Dermis blood vessel endothelial cell (primary cell): ENCODE measurements at regions not wholly inside any gene's neighbourhood (a gene's known extent, or its start where the extent isn't known, plus 50 kb on each side); places are given as distances from the start of the nearest gene placed in this dataset.
A peak's percentile ranks its signal among the peaks of the same experiment; 100 is the strongest.
"Not testable (repeated sequence)": the region's sequence is repeated elsewhere in the genome, so short reads cannot be mapped to it uniquely, and the experiment has no call there.

Experiments
- DNase-seq: peaks from one replicate; pipeline ENCODE4 v3.0.0; 2010

DNA sequence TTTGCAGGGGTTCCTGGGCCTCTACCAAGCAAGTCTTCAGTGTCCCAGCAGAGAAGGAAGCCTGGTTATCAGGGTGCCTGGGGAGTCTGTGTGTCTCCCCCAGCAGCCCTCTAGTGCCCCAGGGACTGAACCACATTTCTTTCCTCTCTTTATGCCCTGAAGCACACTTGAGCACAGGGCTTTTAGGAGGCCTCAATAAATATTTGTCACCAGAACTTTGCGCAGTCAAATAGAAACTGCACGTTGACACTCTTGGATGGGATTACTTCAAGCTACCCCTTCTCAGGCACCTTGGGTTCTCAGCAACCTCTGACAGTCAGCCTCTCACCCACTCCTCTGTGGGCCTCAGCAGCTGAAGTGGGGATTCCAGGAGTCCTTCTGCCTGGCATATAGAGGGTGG lies 226.6 kb upstream of the HES1 start:
- no peak for DNase-seq

DNA sequence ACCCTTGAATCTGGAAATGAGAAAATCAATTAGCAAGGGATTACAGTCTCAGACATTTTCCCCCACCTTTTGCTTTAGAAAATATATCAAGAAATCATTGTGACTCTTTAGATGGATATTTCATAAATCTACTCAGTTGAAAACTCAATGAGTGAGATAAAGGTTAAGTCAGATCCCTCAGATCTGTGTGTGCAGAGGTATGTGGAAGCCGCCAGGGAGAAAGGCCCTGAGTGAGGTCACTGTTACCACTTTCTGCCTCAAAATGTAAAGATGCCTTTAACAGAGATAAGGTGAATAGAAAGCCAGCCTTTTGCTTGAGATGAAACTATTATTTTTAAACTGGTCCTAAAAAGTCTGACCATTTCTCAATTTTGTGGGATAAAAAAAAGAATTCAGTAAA lies 225.6 kb upstream of the HES1 start:
- DNase-seq, result no peak

GRCh38 chr3:193910886-193911738 lies 224.8 kb upstream of the HES1 start:
- DNase-seq, result no peak

GRCh38 chr3:193911784-193912340 lies 224.1 kb upstream of the HES1 start:
- DNase-seq, result peak; percentile 10

DNA sequence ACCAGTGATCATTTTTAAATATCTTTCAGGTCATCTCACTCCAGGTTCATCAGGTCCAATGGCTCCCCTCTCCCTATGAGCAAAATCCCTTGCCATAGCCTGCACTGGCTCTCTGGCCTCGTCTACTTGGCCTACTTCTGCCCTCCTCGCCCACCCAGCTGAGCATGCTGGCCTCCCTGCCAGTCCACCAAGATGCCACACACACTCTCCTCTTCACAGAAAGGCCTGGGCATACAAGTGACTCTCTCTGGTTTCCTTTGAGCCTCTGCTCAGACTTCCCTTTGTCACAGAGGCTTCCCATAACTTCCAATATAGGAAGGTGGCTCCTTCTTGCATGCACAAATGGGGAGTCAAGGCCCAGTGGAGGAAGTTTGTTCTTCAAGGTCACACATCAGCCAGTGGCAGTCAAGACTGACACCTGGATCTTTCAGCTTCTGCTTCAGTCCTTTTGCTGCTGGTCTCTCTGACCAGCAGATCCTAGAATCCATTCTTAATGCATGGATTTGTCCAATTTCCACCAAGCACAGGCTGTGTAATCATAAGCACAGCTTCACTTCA lies 223.2 kb upstream of the HES1 start:
- no peak for DNase-seq

- no peak for DNase-seq
Observed at GRCh38 chr3:193914602-193915001, 221.3 kb upstream of the HES1 start.

- DNase-seq, result no peak
Observed at GRCh38 chr3:193915099-193915498, 220.8 kb upstream of the HES1 start.

GRCh38 chr3:193915613-193916012 lies 220.3 kb upstream of the HES1 start:
- DNase-seq, result no peak

- no peak for DNase-seq
Observed at GRCh38 chr3:193917158-193917557, 218.8 kb upstream of the HES1 start.

- no peak for DNase-seq
Observed at GRCh38 chr3:193921465-193921864, 214.5 kb upstream of the HES1 start.

- no peak for DNase-seq
Observed at GRCh38 chr3:193922034-193922774, 213.7 kb upstream of the HES1 start.

DNA sequence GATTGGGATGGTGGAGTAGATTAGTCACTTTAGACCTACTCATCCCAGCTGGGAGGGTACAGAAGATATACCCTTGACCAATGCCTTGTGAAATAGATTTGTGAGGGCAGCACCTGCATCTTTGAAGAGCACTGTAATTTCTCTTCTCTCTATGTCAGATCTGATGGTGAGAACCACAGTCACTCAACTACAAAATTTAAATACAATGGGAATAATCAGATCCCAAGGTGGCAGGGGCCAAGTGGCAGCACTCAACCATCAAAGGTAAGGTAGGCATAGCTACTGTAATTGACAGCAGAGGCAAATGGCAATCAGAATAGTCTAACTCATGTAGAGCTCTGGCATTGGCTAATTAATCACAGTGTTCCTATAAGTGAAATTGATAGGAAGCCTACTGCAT lies 212.0 kb upstream of the HES1 start:
- not testable (repeated sequence) for DNase-seq

DNA sequence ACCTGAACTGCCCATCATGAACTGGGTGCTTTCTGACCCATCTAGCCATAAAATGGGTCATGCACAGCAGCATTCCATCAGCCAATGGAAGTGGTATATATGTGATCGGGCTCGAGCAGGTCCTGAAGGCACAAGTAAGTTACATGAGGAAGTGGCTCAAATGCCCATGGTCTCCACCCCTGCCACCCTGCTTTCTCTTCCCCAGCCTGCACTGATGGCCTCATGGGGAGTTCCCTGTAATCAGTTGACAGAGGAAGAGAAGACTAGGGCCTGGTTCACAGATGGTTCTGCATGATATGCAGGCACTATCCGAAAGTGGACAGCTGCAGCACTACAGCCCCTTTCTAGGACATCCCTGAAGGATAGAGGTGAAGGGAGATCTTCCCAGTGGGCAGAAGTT lies 209.9 kb upstream of the HES1 start:
- DNase-seq, result not testable (repeated sequence)

- not testable (repeated sequence) for DNase-seq
Observed at GRCh38 chr3:193927413-193928206, 208.3 kb upstream of the HES1 start.

DNA sequence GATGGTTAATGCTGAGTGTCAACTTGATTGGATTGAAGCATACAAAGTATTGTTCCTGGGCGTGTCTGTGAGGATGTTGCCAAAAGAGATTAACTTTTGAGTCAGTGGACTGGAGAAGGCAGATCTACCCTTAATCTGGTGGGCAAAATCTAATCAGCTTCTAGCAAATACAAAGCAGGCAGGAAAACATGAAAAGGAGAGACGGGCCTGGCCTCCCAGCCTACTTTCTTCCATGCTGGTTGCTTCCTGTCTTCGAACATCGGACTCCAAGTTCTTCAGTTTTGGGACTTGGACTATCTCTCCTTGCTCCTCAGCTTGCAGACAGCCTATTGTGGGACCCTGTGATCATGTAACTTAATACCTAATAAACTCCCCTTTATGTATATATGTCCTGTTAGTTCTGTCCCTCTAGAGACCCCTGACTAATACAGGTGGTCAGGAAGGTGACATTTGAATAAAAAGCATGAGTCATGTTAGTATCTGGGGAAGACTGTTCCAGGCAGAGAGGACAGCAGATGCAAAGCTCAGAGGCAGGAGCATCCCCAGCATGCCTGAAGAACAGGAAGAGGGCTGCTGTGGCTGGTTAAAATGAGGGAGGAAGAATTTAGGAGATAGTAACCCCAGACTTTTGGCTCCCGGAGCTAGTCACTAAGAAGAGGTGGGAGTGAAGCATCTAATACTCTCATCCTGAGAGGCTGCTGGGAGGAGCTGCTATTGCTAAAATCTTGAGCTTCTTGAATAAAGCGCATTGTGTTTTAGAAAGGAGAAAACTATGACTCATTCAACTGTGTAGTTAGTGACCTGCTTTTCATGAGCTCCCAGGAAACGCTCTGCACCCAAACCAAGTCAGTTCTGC lies 207.4 kb upstream of the HES1 start:
- DNase-seq, result no peak

GRCh38 chr3:193929373-193929772 lies 206.6 kb upstream of the HES1 start:
- no peak for DNase-seq

DNA sequence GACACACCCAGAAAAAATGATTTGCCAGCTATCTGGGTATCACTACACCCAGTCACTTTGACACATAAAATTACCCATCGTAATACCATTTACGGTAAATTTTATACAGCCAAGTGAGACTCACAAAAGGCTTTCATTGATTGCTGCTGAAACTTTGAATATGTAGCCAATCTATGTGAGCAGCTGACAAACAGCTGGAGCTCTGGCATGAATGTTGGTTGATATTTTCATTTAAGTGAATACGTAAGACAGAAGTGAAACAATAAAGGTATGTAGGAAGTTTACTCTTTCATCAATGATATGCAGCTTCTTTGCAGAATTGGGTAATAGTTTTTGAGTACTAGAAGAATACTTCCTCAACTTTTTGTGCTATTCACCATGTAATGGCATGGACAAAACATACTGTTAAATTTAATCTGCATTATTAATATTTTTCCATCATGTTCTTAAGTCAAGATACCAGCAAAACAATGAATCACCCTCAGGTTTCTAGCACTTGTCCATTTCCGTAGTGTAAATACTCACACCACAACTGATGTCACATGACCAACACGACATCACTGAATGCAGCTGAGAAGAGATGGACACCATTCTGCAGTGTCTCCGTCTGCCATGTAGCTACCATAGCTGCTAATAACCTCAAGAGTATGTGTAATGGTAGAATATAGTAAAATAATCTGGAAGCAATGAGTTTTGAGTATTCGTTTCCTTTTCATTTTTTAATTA lies 205.9 kb upstream of the HES1 start:
- DNase-seq, result no peak

- DNase-seq, result no peak
Observed at GRCh38 chr3:193932136-193932535, 203.8 kb upstream of the HES1 start.

DNA sequence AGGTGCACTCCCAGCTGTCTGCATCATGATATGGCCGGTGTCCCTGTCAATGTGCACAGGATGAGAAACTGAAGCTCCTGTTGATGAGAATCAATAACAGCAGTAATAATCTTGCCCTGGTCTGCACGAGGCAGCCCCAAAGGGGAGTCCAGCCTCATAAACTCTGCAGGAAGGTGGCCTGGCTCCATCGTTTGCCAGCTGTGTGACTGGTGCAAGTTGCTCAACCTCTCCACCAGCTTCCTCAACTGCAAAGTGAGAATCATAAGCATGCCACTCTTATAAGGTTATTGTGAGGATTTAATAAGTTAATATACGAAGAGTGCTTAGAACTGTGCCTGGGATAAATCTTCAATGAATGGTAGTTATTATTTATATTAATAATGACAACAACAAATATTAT lies 203.4 kb upstream of the HES1 start:
- no peak for DNase-seq

- no peak for DNase-seq
Observed at GRCh38 chr3:193933451-193933850, 202.5 kb upstream of the HES1 start.

DNA sequence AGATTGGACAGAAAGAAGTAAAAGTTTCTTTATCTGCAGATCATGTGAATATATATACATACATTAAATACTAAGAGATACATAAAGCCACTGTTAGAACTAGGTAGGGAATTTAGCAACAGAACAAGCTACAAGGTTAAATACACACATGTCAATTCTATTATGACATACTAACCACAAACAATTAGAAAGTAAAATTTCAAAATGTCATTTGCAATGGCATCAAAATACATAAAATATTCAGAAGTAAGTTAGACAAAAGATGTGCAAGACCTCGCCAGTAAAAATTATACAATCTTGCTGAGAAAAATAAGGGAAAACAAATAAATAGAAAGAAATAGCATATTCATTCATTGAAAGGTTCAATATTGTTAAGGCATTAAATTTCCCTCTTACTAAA lies 200.0 kb upstream of the HES1 start:
- no peak for DNase-seq
